GM20000 (cell line): ENCODE measurements at regions not wholly inside any gene's neighbourhood (a gene's known extent, or its start where the extent isn't known, plus 50 kb on each side); places are given as distances from the start of the nearest gene placed in this dataset.

Experiments
- DNase-seq: peaks from one replicate; pipeline ENCODE4 v3.0.0; 2012; ENCODE audit warnings: low spot score
- CTCF ChIP-seq: IDR thresholded peaks from 2 replicates; pipeline ENCODE4 v1.5.1; 2012; ENCODE audit warnings: mild to moderate bottlenecking, control low read depth; ENCODE audit errors: extremely low read depth, missing control alignments

- DNase-seq: no peak
- no peak for TF ChIP-seq CTCF
Measured at GRCh38 chr16:89040391-89040790, 53.3 kb upstream of the ACSF3 start.

GRCh38 chr16:89040861-89041570, 52.6 kb upstream of the ACSF3 start:
- no peak for TF ChIP-seq CTCF
- DNase-seq: no peak

DNA sequence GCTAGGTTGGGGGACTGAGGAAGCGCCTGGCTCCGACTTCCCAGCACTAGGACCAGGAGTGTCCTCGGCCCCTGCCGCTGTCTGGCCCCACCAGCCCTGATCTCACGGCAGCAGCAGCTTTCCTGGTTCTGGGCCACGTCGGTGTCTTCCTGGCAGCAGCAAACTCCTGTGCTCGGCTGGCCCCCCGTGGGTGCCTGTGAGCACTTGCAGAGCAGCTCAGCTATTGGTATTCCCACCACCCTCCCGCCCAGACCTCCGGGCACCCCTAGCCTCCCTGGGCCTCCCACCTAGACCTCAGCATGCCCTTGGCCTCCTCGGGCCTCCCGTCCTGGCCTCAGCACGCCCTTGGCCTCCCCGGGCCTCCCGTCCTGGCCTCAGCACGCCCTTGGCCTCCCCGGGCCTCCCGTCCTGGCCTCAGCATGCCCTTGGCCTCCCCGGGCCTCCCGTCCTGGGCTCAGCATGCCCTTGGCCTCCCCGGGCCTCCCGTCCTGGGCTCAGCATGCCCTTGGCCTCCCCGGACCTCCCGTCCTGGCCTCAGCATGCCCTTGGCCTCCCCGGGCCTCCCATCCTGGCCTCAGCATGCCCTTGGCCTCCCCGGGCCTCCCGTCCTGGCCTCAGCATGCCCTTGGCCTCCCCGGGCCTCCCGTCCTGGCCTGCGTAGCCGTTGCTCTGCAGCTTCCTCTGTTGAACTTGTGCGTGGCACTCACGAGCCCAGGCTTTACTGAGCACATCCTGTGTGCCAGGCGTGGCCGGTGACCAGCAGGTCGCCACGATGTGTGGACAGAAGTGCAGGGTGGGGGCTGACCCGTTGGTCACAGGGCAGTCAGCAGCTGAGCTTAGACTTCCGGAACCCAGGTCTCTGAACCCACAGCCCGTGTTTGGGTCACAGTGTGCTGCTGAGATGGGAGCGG, 51.8 kb upstream of the ACSF3 start:
- no peak for DNase-seq

GRCh38 chr16:89042711-89043551, 50.7 kb upstream of the ACSF3 start:
- TF ChIP-seq CTCF: no peak
- DNase-seq: no peak

More for the DNA sequence above, 51.8 kb upstream of the ACSF3 start:
- no peak for TF ChIP-seq CTCF

GRCh38 chr16:89043636-89044417, 49.8 kb upstream of the ACSF3 start:
- no peak for DNase-seq
- no peak for TF ChIP-seq CTCF
